ENCODE measurements at regions not wholly inside any gene's neighbourhood (a gene's known extent, or its start where the extent isn't known, plus 50 kb on each side); places are given as distances from the start of the nearest gene placed in this dataset.

DNA sequence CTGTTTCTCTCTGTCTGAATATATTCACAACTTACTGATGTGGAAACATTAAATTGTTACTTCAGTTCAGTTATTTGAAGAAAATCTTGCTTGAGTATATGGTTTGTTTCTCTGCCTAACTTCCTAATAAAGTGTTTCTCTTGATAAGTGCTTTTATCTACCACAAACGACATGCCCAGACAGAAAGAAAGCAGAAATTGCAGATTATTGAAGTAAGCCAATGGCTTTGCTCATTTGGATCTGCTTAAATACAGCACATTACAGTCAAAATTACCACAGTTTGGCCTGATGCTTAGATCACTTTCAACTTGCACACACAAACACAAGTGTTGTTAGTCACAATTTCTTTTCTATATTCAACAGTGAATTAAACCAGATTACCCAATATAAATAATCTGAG is 68.0 kb downstream of the ATOH1 start:
- 0% methylated on average over 1 of the region's 1 CpG for WGBS (ENCODE audit: low lambda C conversion rate)
- TF ChIP-seq ZNF292 (CRISPR knock-in tag; IDR thresholded peaks at IDR 0.05; ENCODE audit: borderline replicate concordance, low read depth) (no peak), NR2F2 (IDR thresholded peaks at IDR 0.05; ENCODE audit: borderline replicate concordance, low read depth) (no peak), ZNF607 (CRISPR knock-in tag; IDR thresholded peaks at IDR 0.05; ENCODE audit: borderline replicate concordance) (no peak), ZEB1 (IDR thresholded peaks at IDR 0.05; ENCODE audit: insufficient replicate concordance, low read depth) (no peak), SUZ12 (IDR thresholded peaks at IDR 0.05; ENCODE audit: low read depth, low read length) (no peak), TBP (CRISPR knock-in tag; IDR thresholded peaks at IDR 0.05) (no peak), ZBTB1 (CRISPR knock-in tag; IDR thresholded peaks at IDR 0.05; ENCODE audit: borderline replicate concordance) (no peak), ELF3 (CRISPR knock-in tag; IDR thresholded peaks at IDR 0.05) (no peak), ZNF33A (CRISPR knock-in tag; IDR thresholded peaks at IDR 0.05; ENCODE audit: borderline replicate concordance) (no peak), ZKSCAN1 (IDR thresholded peaks at IDR 0.05; ENCODE audit: low read length) (no peak), ZNF468 (CRISPR knock-in tag; IDR thresholded peaks at IDR 0.05) (no peak), SRSF4 (IDR thresholded peaks at IDR 0.05; ENCODE audit: low read depth, low read length, poor library complexity, severe bottlenecking) (no peak), POGZ (CRISPR knock-in tag; IDR thresholded peaks at IDR 0.05) (no peak), REXO4 (CRISPR knock-in tag; IDR thresholded peaks at IDR 0.05; ENCODE audit: borderline replicate concordance) (no peak)
- TF ChIP-seq, protein P1, sequence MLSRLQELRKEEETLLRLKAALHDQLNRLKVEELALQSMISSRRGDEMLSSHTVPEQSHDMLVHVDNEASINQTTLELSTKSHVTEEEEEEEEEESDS (CRISPR knock-in tag; IDR thresholded peaks at IDR 0.05; ENCODE audit: borderline replicate concordance), result no peak
- TF ChIP-seq, protein P2, sequence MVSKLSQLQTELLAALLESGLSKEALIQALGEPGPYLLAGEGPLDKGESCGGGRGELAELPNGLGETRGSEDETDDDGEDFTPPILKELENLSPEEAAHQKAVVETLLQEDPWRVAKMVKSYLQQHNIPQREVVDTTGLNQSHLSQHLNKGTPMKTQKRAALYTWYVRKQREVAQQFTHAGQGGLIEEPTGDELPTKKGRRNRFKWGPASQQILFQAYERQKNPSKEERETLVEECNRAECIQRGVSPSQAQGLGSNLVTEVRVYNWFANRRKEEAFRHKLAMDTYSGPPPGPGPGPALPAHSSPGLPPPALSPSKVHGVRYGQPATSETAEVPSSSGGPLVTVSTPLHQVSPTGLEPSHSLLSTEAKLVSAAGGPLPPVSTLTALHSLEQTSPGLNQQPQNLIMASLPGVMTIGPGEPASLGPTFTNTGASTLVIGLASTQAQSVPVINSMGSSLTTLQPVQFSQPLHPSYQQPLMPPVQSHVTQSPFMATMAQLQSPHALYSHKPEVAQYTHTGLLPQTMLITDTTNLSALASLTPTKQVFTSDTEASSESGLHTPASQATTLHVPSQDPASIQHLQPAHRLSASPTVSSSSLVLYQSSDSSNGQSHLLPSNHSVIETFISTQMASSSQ (IDR thresholded peaks at IDR 0.05; ENCODE audit: low read depth), result no peak
- TF ChIP-seq, protein P2 (CRISPR knock-in tag; IDR thresholded peaks at IDR 0.05; ENCODE audit: borderline replicate concordance), result no peak
- TF ChIP-seq, protein P3, sequence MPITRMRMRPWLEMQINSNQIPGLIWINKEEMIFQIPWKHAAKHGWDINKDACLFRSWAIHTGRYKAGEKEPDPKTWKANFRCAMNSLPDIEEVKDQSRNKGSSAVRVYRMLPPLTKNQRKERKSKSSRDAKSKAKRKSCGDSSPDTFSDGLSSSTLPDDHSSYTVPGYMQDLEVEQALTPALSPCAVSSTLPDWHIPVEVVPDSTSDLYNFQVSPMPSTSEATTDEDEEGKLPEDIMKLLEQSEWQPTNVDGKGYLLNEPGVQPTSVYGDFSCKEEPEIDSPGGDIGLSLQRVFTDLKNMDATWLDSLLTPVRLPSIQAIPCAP (CRISPR knock-in tag; IDR thresholded peaks at IDR 0.05; ENCODE audit: low read depth), result no peak
- TF ChIP-seq, protein P4, sequence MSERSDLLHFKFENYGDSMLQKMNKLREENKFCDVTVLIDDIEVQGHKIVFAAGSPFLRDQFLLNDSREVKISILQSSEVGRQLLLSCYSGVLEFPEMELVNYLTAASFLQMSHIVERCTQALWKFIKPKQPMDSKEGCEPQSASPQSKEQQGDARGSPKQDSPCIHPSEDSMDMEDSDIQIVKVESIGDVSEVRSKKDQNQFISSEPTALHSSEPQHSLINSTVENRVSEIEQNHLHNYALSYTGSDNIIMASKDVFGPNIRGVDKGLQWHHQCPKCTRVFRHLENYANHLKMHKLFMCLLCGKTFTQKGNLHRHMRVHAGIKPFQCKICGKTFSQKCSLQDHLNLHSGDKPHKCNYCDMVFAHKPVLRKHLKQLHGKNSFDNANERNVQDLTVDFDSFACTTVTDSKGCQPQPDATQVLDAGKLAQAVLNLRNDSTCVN (CRISPR knock-in tag; IDR thresholded peaks at IDR 0.05; ENCODE audit: borderline replicate concordance), result no peak
- ATAC-seq (no peak), FAIRE-seq (no peak), DNase-seq (ENCODE audit: low spot score) (no peak)
- H3K4me2 ChIP-seq (ENCODE audit: low read depth, low read length), result no peak overlapping the region
- ChIA-PET POLR2A (no interaction called here), CTCF (ENCODE audit: low intra/inter-chr PET ratio, low total read pairs) (no interaction called here)
- BruUV-seq (replicated peaks), result no TSS peak
- no peaks in the 10 kb centered on the region for H3K79me2 ChIP-seq (ENCODE audit: insufficient read depth, low read length)
- no peak overlapping the region for H2AFZ ChIP-seq (ENCODE audit: low read length)
- no peaks in the 10 kb centered on the region for H3K27me3 ChIP-seq (ENCODE audit: control insufficient read depth in 1 of 2, insufficient read depth in 2 of 2, low read length in 2 of 2)
- H4K20me1 ChIP-seq (ENCODE audit: insufficient read depth, low read length), result no peaks in the 10 kb centered on the region
- no peaks in the 10 kb centered on the region for H3K9me3 ChIP-seq (ENCODE audit: low read length)
- H3K27ac ChIP-seq (ENCODE audit: extremely low read length, insufficient read depth, low read length), result no peak overlapping the region
- H3K4me1 ChIP-seq (ENCODE audit: insufficient read depth, low read length), result no peaks in the 10 kb centered on the region
- H3K4me3 ChIP-seq (replicated peaks in 1 of 3; ENCODE audit: insufficient read depth in 1 of 3, low read depth in 2 of 3, low read length in 3 of 3), result no peak overlapping the region
- intact Hi-C loops (cut with micrococcal nuclease; ENCODE audit: unreplicated experiment), result loop anchor here (5.0 kb wide), 1 partner anchor 361 kb away; no protein-coding TSS in a partner anchor
- in situ Hi-C loops (cut with HindIII; ENCODE audit: extremely low pct_ligation_motif_present, low pct_unique_long_range_greater_than_20kb), result no loop called here
- H3K36me3 ChIP-seq (replicated peaks in 1 of 2; ENCODE audit: control insufficient read depth in 1 of 2, insufficient read depth in 2 of 2, low read length in 2 of 2), result no peaks in the 10 kb centered on the region
- H3K9ac ChIP-seq (ENCODE audit: insufficient read depth, low read depth, low read length), result no peak overlapping the region

Data from HepG2 (cell line).